Body of pancreas (tissue), 4 donors: ENCODE measurements at regions not wholly inside any gene's neighbourhood (a gene's known extent, or its start where the extent isn't known, plus 50 kb on each side); places are given as distances from the start of the nearest gene placed in this dataset.

Source experiments
- ATAC-seq: fragments of 150-250 bp; one replicate; pipeline ENCODE4 v1.9.1; 2016
- DNase-seq, 4 donors: peaks; one replicate each; pipeline ENCODE4 v3.0.0-alpha.2; 2019
- H3K27ac ChIP-seq, 4 donors: fragments of 200-600 bp; sonication (generic); 1 replicate in 3 of 4; 2 replicates in 1 of 4; pipeline versions ENCODE4 v1.5.1 to v1.6.1; 2016 to 2019; ENCODE audit warnings: mild to moderate bottlenecking in 1 of 4, mixed read lengths in 1 of 4, moderate library complexity in 1 of 4
- H3K27me3 ChIP-seq, 2 donors: fragments of 200-600 bp; sonication (generic); one replicate each; pipeline ENCODE4 v1.6.0; 2016; ENCODE audit warnings: mild to moderate bottlenecking in 1 of 2
- H3K36me3 ChIP-seq, 2 donors: fragments of 200-600 bp; sonication (generic); replicated peaks in 1 of 2; 2 replicates each; pipeline ENCODE4 v1.5.1; 2016; ENCODE audit warnings: low read depth in 2 of 2; ENCODE audit not compliant: insufficient read depth in 1 of 2
- H3K4me1 ChIP-seq: fragments of 200-600 bp; sonication (generic); one replicate; pipeline ENCODE4 v1.6.0; 2016
- H3K4me3 ChIP-seq, 2 donors: fragments of 200-600 bp; sonication (generic); 1 replicate in 1 of 2; 2 replicates in 1 of 2; pipeline ENCODE4 v1.5.1; 2016 to 2019
- H3K9me3 ChIP-seq, 3 donors: fragments of 200-600 bp; sonication (generic); 1 replicate in 2 of 3; 2 replicates in 1 of 3; pipeline ENCODE4 v1.5.1; 2016
- CTCF ChIP-seq, 7 experiments: fragments of 450-650 bp in 4 of 7; fragments of 200-600 bp in 3 of 7; sonication (generic) in 3 of 7; IDR thresholded peaks; one replicate each; pipeline ENCODE4 v1.5.1; 2016 to 2019; ENCODE audit warnings: antibody characterized with exemption in 7 of 7
- POLR2A ChIP-seq, 3 donors: fragments of 450-650 bp; IDR thresholded peaks; one replicate each; pipeline ENCODE4 v1.6.1; 2016; ENCODE audit warnings: antibody characterized with exemption in 3 of 3, mild to moderate bottlenecking in 2 of 3
- WGBS, 2 donors: methylation state at CpG; one replicate each; pipeline ENCODE4 v1.1.5; 2017; 5-methylcytosine and 5-hydroxymethylcytosine counted together
- intact Hi-C: fragments of 100-400 bp; cut with DNase I; formaldehyde crosslinking; loops from one replicate; pipeline ENCODE4 v1.15.1; 2023

- H3K36me3 ChIP-seq, result no peaks in the 10 kb centered on the region
- H3K4me1 ChIP-seq, result no peaks in the 10 kb centered on the region
- 67 to 76% methylated on average over 6 of the region's 6 CpGs for WGBS, 2 donors
- H3K4me3 ChIP-seq, result no peak overlapping the region
- H3K27me3 ChIP-seq, result no peaks in the 10 kb centered on the region
- DNase-seq (no peak), ATAC-seq (no peak)
- intact Hi-C loops, result no loop called here
- no peaks in the 10 kb centered on the region for H3K9me3 ChIP-seq
- TF ChIP-seq POLR2A (IDR thresholded peaks at IDR 0.05), result no peak
- no peak for TF ChIP-seq CTCF (IDR thresholded peaks at IDR 0.05)
- H3K27ac ChIP-seq, result no peak overlapping the region
Measured at GRCh38 chr2:4628998-4629501, 925.7 kb downstream of the DCDC2C start.

- Histone ChIP-seq H3K27me3 (no peaks in the 10 kb centered on the region), H3K4me3 (no peak overlapping the region), H3K27ac (no peak overlapping the region), H3K9me3 (no peaks in the 10 kb centered on the region), H3K4me1 (no peaks in the 10 kb centered on the region), H3K36me3 (no peaks in the 10 kb centered on the region)
- intact Hi-C loops, result no loop called here
- no peak for ATAC-seq
- WGBS, 2 donors, result 26 to 31% methylated on average over 4 of the region's 4 CpGs
- TF ChIP-seq CTCF (IDR thresholded peaks at IDR 0.05), result no peak
- TF ChIP-seq POLR2A (IDR thresholded peaks at IDR 0.05), result no peak
- DNase-seq, result no peak
Measured at GRCh38 chr2:4635289-4635688, 931.9 kb downstream of the DCDC2C start.

- intact Hi-C loops, result no loop called here
- no peak overlapping the region for H3K27ac ChIP-seq
- TF ChIP-seq POLR2A (IDR thresholded peaks at IDR 0.05), result no peak
- no peak for TF ChIP-seq CTCF (IDR thresholded peaks at IDR 0.05)
- ATAC-seq (no peak), DNase-seq (no peak)
- H3K4me1 ChIP-seq, result no peaks in the 10 kb centered on the region
- no peaks in the 10 kb centered on the region for H3K36me3 ChIP-seq
- H3K9me3 ChIP-seq, result no peaks in the 10 kb centered on the region
- H3K4me3 ChIP-seq, result no peak overlapping the region
- 86 to 100% methylated on average over 1 of the region's 1 CpG for WGBS, 2 donors
- H3K27me3 ChIP-seq, result no peaks in the 10 kb centered on the region
Measured at GRCh38 chr2:4653991-4654390, 950.6 kb downstream of the DCDC2C start.

GRCh38 chr2:4656326-4656725, 953.0 kb downstream of the DCDC2C start:
- H3K9me3 ChIP-seq, result no peaks in the 10 kb centered on the region
- no peak overlapping the region for H3K27ac ChIP-seq
- no peak overlapping the region for H3K4me3 ChIP-seq
- no peaks in the 10 kb centered on the region for H3K4me1 ChIP-seq
- H3K36me3 ChIP-seq, result no peaks in the 10 kb centered on the region
- TF ChIP-seq POLR2A (IDR thresholded peaks at IDR 0.05) (no peak), CTCF (IDR thresholded peaks at IDR 0.05) (no peak)
- H3K27me3 ChIP-seq, result no peaks in the 10 kb centered on the region
- 67 to 71% methylated on average over 3 of the region's 3 CpGs for WGBS, 2 donors
- intact Hi-C loops, result no loop called here
- no peak for DNase-seq
- ATAC-seq, result no peak

- Histone ChIP-seq H3K9me3 (no peaks in the 10 kb centered on the region), H3K4me3 (no peak overlapping the region), H3K36me3 (no peaks in the 10 kb centered on the region), H3K27ac (no peak overlapping the region), H3K27me3 (no peaks in the 10 kb centered on the region), H3K4me1 (no peaks in the 10 kb centered on the region)
- ATAC-seq (no peak), DNase-seq (no peak)
- intact Hi-C loops, result no loop called here
- no peak for TF ChIP-seq CTCF (IDR thresholded peaks at IDR 0.05)
- no peak for TF ChIP-seq POLR2A (IDR thresholded peaks at IDR 0.05)
- WGBS, 2 donors, result 43 to 46% methylated on average over 8 of the region's 8 CpGs
Measured at GRCh38 chr2:4662161-4662779, 958.9 kb downstream of the DCDC2C start.
